Endothelial cell of umbilical vein (primary cell): ENCODE measurements at regions not wholly inside any gene's neighbourhood (a gene's known extent, or its start where the extent isn't known, plus 50 kb on each side); places are given as distances from the start of the nearest gene placed in this dataset.

Source experiments
- BruUV-seq: library from RNA; stranded (reverse); fragments of 400-500 nt; replicated peaks from 2 replicates; lab custom pipeline; 2021; lab: Mats Ljungman, UMichigan
- CTCF ChIA-PET: fragments of 300-600, 350-600 bp; sonication (Branson Sonifier 250); formaldehyde crosslinking; loops from one replicate; lab custom pipeline; 2021; ENCODE audit warnings: antibody characterized with exemption, inconsistent platforms; lab: Charles Lee
- POLR2A ChIA-PET: fragments of 300-600, 350-600 bp; sonication (Branson Sonifier 250); formaldehyde crosslinking; loops from one replicate; lab custom pipeline; 2021; ENCODE audit warnings: antibody characterized with exemption, inconsistent platforms; lab: Charles Lee
- DNase-seq: peaks from one replicate; pipeline ENCODE4 v3.0.0-alpha.2; 2011; ENCODE audit warnings: low read depth, low spot score
- FAIRE-seq: peaks from 2 replicates; lab custom pipeline; 2011; peaks lifted over from hg19 to GRCh38; lab: Jason Lieb, UNC
- H2AFZ ChIP-seq: 2 replicates; pipeline ENCODE4 v1.6.0; 2012; ENCODE audit warnings: low read depth, low read length, control low read depth, inconsistent platforms
- H3K27ac ChIP-seq: 2 replicates; pipeline ENCODE4 v1.5.1; 2011; ENCODE audit warnings: low read depth, mild to moderate bottlenecking, control low read depth, low read length, moderate library complexity; ENCODE audit not compliant: insufficient read depth
- H3K27me3 ChIP-seq, 2 experiments: 2 replicates each; pipeline versions ENCODE4 v1.6.0 to v1.6.1; 2011; ENCODE audit warnings: low read length in 2 of 2, mixed read lengths in 1 of 2; ENCODE audit not compliant: control insufficient read depth in 2 of 2, insufficient read depth in 2 of 2
- H3K36me3 ChIP-seq, 2 experiments: 2 replicates in 1 of 2; 3 replicates in 1 of 2; pipeline ENCODE4 v1.5.1; 2011; ENCODE audit warnings: low read length in 2 of 2, mild to moderate bottlenecking in 1 of 2, moderate library complexity in 1 of 2; ENCODE audit not compliant: control insufficient read depth in 2 of 2, insufficient read depth in 2 of 2; ENCODE audit errors: extremely low read depth in 1 of 2
- H3K4me1 ChIP-seq: 3 replicates; pipeline ENCODE4 v1.5.1; 2011; ENCODE audit warnings: mild to moderate bottlenecking, low read length; ENCODE audit not compliant: control insufficient read depth, insufficient read depth; ENCODE audit errors: extremely low read depth
- H3K4me2 ChIP-seq: 2 replicates; pipeline ENCODE4 v1.6.1; 2011; ENCODE audit warnings: low read length, control low read depth, mixed read lengths; ENCODE audit not compliant: insufficient read depth
- H3K4me3 ChIP-seq, 3 experiments: fragments of 200-600 bp in 1 of 3; sonication (generic), shearing (Covaris generic) in 1 of 3; replicated peaks in 1 of 3; 2 replicates each; pipeline ENCODE4 v1.5.1; 2011 to 2016; ENCODE audit warnings: control low read depth in 3 of 3, low read length in 3 of 3, mild to moderate bottlenecking in 2 of 3, inconsistent platforms in 1 of 3, low read depth in 1 of 3, moderate library complexity in 1 of 3; ENCODE audit not compliant: insufficient read depth in 1 of 3
- H3K79me2 ChIP-seq: 2 replicates; pipeline ENCODE4 v1.6.0; 2012; ENCODE audit warnings: low read length, inconsistent platforms; ENCODE audit not compliant: control insufficient read depth, insufficient read depth
- H3K9ac ChIP-seq: replicated peaks from 2 replicates; pipeline ENCODE3; 2011; ENCODE audit warnings: low read length, control low read depth; ENCODE audit not compliant: insufficient read depth; ENCODE audit errors: extremely low read depth
- H3K9me1 ChIP-seq: replicated peaks from 3 replicates; pipeline ENCODE4 v1.6.0; 2011; ENCODE audit warnings: mild to moderate bottlenecking, low read length; ENCODE audit not compliant: control insufficient read depth, insufficient read depth; ENCODE audit errors: extremely low read depth
- H3K9me3 ChIP-seq: replicated peaks from 2 replicates; pipeline ENCODE4 v1.5.1; 2012; ENCODE audit warnings: low read length, inconsistent platforms; ENCODE audit not compliant: control insufficient read depth, insufficient read depth
- H4K20me1 ChIP-seq: replicated peaks from 2 replicates; pipeline ENCODE3; 2011; ENCODE audit warnings: mild to moderate bottlenecking, low read length; ENCODE audit not compliant: control insufficient read depth, insufficient read depth; ENCODE audit errors: extremely low read depth
- EZH2 ChIP-seq: IDR thresholded peaks from 2 replicates; pipeline ENCODE4 v1.6.1; 2012; ENCODE audit warnings: borderline replicate concordance, low read depth, mild to moderate bottlenecking, moderate library complexity, low read length, inconsistent platforms; ENCODE audit not compliant: severe bottlenecking
- FOS ChIP-seq: IDR thresholded peaks from 2 replicates; pipeline ENCODE4 v1.6.1; 2011; ENCODE audit warnings: mild to moderate bottlenecking, low read length, moderate library complexity, borderline replicate concordance; ENCODE audit not compliant: insufficient read depth
- GATA2 ChIP-seq: IDR thresholded peaks from 2 replicates; pipeline ENCODE4 v1.7.0; 2011; ENCODE audit warnings: low read depth, mild to moderate bottlenecking, moderate library complexity, mixed read lengths, low read length; ENCODE audit not compliant: insufficient read length, insufficient read depth
- JUN ChIP-seq: IDR thresholded peaks from 2 replicates; pipeline ENCODE4 v1.6.1; 2011; ENCODE audit warnings: borderline replicate concordance, low read depth; ENCODE audit not compliant: insufficient read length, insufficient read depth
- MYC ChIP-seq: IDR thresholded peaks from one replicate; pipeline ENCODE4 v1.6.1; 2011; ENCODE audit warnings: mild to moderate bottlenecking, low read depth, low read length
- POLR2A ChIP-seq: IDR thresholded peaks from 2 replicates; pipeline ENCODE4 v1.6.1; 2012; ENCODE audit warnings: low read depth, mild to moderate bottlenecking, control low read depth, low read length
- POLR2AphosphoS5 ChIP-seq: IDR thresholded peaks from 2 replicates; pipeline ENCODE4 v1.6.1; 2012; ENCODE audit warnings: low read depth, mild to moderate bottlenecking, control low read depth, low read length, moderate library complexity; ENCODE audit not compliant: insufficient read depth
- dilution Hi-C: fragments of 300-500 bp; cut with MboI; formaldehyde crosslinking; loops from one replicate; pipeline ENCODE4 v1.15.0; 2019; ENCODE audit warnings: low sequenced_read_pairs; ENCODE audit not compliant: extremely low pct_ligation_motif_present
- intact Hi-C: fragments of 100-400 bp; cut with micrococcal nuclease; formaldehyde crosslinking; loops from one replicate; pipeline ENCODE4 v1.10.0; 2022
- TF ChIP-seq, protein P1 (sequence below), 2 donors: IDR thresholded peaks; 1 replicate in 1 of 2; 2 replicates in 1 of 2; pipeline ENCODE4 v1.5.1; 2011; ENCODE audit warnings: low read length in 2 of 2, mild to moderate bottlenecking in 2 of 2, moderate library complexity in 2 of 2, control low read depth in 1 of 2, inconsistent platforms in 1 of 2, low read depth in 1 of 2; ENCODE audit not compliant: insufficient read depth in 1 of 2; ENCODE audit errors: extremely low read depth in 1 of 2
- TF ChIP-seq, protein P2 (sequence below): IDR thresholded peaks from 2 replicates; pipeline ENCODE4 v1.6.1; 2011; ENCODE audit not compliant: insufficient read depth, insufficient read length

DNA sequence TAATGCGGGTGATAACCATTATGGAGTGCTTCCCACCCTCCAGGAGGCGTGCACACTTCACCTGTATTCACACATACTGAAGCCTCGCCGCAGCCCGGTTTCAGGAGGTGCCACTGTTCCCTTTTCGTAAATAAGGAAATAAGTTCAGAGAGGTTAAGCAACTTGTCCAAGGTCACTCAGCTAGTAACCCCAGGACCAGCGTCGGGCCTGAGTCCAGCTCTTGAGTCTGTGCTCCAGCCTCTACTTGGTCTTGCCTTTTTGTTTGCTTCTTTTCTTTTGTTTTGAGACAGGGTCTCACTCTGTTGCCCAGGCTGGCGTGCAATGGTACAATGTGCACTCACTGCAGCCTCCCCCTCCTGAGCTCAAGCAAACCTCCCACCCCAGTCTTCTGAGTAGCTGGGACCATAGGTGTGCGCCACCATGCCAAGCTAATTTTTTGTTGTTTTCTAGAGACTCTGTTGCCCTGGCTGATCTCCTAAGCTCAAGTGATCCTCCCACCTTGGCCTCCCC, 63.5 kb upstream of the CIBAR2 start:
- intact Hi-C loops (loop anchor here (2.0 kb wide), 1 partner anchor 69 kb away; no protein-coding TSS in a partner anchor), dilution Hi-C loops (no loop called here)
- no peaks in the 10 kb centered on the region for H3K9me1 ChIP-seq
- no TSS peak for BruUV-seq
- no peaks in the 10 kb centered on the region for H3K36me3 ChIP-seq
- H2AFZ ChIP-seq: no peak overlapping the region
- no peak overlapping the region for H3K4me2 ChIP-seq
- no peaks in the 10 kb centered on the region for H4K20me1 ChIP-seq
- POLR2A ChIA-PET: no interaction called here
- H3K4me3 ChIP-seq: no peak overlapping the region
- H3K9ac ChIP-seq: no peak overlapping the region
- H3K79me2 ChIP-seq: peaks cover 5% of the 10 kb centered on the region
- TF ChIP-seq GATA2: no peak
- no peak for TF ChIP-seq JUN
- TF ChIP-seq, protein P1, sequence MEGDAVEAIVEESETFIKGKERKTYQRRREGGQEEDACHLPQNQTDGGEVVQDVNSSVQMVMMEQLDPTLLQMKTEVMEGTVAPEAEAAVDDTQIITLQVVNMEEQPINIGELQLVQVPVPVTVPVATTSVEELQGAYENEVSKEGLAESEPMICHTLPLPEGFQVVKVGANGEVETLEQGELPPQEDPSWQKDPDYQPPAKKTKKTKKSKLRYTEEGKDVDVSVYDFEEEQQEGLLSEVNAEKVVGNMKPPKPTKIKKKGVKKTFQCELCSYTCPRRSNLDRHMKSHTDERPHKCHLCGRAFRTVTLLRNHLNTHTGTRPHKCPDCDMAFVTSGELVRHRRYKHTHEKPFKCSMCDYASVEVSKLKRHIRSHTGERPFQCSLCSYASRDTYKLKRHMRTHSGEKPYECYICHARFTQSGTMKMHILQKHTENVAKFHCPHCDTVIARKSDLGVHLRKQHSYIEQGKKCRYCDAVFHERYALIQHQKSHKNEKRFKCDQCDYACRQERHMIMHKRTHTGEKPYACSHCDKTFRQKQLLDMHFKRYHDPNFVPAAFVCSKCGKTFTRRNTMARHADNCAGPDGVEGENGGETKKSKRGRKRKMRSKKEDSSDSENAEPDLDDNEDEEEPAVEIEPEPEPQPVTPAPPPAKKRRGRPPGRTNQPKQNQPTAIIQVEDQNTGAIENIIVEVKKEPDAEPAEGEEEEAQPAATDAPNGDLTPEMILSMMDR (IDR thresholded peaks at IDR 0.05; ENCODE audit: extremely low read depth in 1 of 2, insufficient read depth in 1 of 2, low read depth in 1 of 2, low read length in 2 of 2): no peak
- TF ChIP-seq POLR2AphosphoS5: no peak
- TF ChIP-seq EZH2: no peak
- no peak for TF ChIP-seq FOS
- TF ChIP-seq, protein P2, sequence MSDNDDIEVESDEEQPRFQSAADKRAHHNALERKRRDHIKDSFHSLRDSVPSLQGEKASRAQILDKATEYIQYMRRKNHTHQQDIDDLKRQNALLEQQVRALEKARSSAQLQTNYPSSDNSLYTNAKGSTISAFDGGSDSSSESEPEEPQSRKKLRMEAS: no peak
- no peak for TF ChIP-seq POLR2A
- TF ChIP-seq MYC: no peak
- FAIRE-seq (no peak), DNase-seq (no peak)
- no peaks in the 10 kb centered on the region for H3K9me3 ChIP-seq
- CTCF ChIA-PET: interaction anchor here (0.7 to 6.0 kb wide), 4 partner anchors 51 to 70 kb away, joined by 3 to 45 read pairs (median 16); no protein-coding TSS in a partner anchor
- H3K4me1 ChIP-seq: peaks cover 49% of the 10 kb centered on the region
- H3K27me3 ChIP-seq: no peaks in the 10 kb centered on the region
- no peak overlapping the region for H3K27ac ChIP-seq
